ENCODE measurements at regions not wholly inside any gene's neighbourhood (a gene's known extent, or its start where the extent isn't known, plus 50 kb on each side); places are given as distances from the start of the nearest gene placed in this dataset.

DNA sequence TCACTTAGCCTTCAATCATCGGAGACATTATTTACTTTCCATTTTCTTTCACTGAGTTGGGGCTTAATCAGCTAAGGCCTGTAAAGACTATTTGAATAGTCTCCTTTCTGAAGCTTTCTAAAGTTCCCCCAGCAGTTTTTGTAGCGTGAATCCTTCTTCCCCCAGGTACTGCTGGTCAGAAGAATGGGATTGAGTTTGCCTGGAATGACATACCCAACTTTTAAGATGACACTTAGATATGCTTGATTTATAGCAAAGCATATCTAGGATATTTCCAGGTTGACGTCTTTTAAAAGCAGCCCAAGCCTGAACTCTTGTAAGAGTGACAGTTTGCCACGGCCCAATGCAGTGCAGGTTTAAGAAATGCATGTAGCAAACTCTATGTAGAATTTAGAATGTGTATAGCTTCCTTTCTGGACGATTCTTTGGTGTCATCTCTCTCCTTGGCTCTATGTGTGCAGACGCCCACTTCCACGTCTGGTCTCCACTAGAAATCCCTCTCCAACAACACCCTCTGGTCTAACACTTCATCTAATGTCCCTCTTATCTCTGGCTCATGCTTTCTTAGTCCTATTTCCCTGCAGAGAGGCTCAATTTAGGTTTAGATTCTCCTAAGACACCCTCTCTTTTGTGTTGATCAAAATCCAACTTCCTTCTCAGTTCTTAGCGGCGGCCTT lies 175.0 kb upstream of the CYRIA start:
- DNase-seq (ENCODE audit: insufficient read length, low spot score): no peak
- no peak for TF ChIP-seq POLR2AphosphoS5 (IDR thresholded peaks at IDR 0.05; ENCODE audit: low read depth, low read length)
- no peak for FAIRE-seq

GRCh38 chr2:16832910-16833309 lies 167.3 kb upstream of the CYRIA start:
- no peak for FAIRE-seq
- no peak for TF ChIP-seq POLR2AphosphoS5 (IDR thresholded peaks at IDR 0.05; ENCODE audit: low read depth, low read length)
- no peak for TF ChIP-seq TAF1 (IDR thresholded peaks at IDR 0.05; ENCODE audit: low read depth, low read length)
- no peak for TF ChIP-seq POLR2A (IDR thresholded peaks at IDR 0.05; ENCODE audit: low read depth, low read length)
- TF ChIP-seq SPI1 (IDR thresholded peaks at IDR 0.05; ENCODE audit: low read depth, low read length): no peak
- TF ChIP-seq POU2F2 (IDR thresholded peaks at IDR 0.05; ENCODE audit: low read depth, low read length): no peak
- TF ChIP-seq PAX5 (IDR thresholded peaks at IDR 0.05; ENCODE audit: insufficient read depth, low read length, severe bottlenecking): no peak
- DNase-seq (ENCODE audit: insufficient read length, low spot score): no peak

GRCh38 chr2:16828828-16829160 lies 163.2 kb upstream of the CYRIA start:
- FAIRE-seq: no peak
- DNase-seq (ENCODE audit: insufficient read length, low spot score): no peak

GRCh38 chr2:16828044-16828827 lies 162.6 kb upstream of the CYRIA start:
- TF ChIP-seq SPI1 (IDR thresholded peaks at IDR 0.05; ENCODE audit: low read depth, low read length) (no peak), POLR2A (IDR thresholded peaks at IDR 0.05; ENCODE audit: low read depth, low read length) (no peak), POU2F2 (IDR thresholded peaks at IDR 0.05; ENCODE audit: low read depth, low read length) (no peak), TAF1 (IDR thresholded peaks at IDR 0.05; ENCODE audit: low read depth, low read length) (no peak), PAX5 (IDR thresholded peaks at IDR 0.05; ENCODE audit: insufficient read depth, low read length, severe bottlenecking) (no peak)
- DNase-seq (ENCODE audit: insufficient read length, low spot score): no peak
- no peak for FAIRE-seq

More at GRCh38 chr2:16828828-16829160, 163.2 kb upstream of the CYRIA start:
- TF ChIP-seq POU2F2 (IDR thresholded peaks at IDR 0.05; ENCODE audit: low read depth, low read length) (no peak), PAX5 (IDR thresholded peaks at IDR 0.05; ENCODE audit: insufficient read depth, low read length, severe bottlenecking) (no peak), SPI1 (IDR thresholded peaks at IDR 0.05; ENCODE audit: low read depth, low read length) (no peak), POLR2A (IDR thresholded peaks at IDR 0.05; ENCODE audit: low read depth, low read length) (no peak), POLR2AphosphoS5 (IDR thresholded peaks at IDR 0.05; ENCODE audit: low read depth, low read length) (no peak)

- DNase-seq (ENCODE audit: insufficient read length, low spot score) (no peak), FAIRE-seq (no peak)
- TF ChIP-seq PAX5 (IDR thresholded peaks at IDR 0.05; ENCODE audit: insufficient read depth, low read length, severe bottlenecking) (no peak), TAF1 (IDR thresholded peaks at IDR 0.05; ENCODE audit: low read depth, low read length) (no peak), POLR2A (IDR thresholded peaks at IDR 0.05; ENCODE audit: low read depth, low read length) (no peak)
These were observed 158.8 kb upstream of the CYRIA start for GRCh38 chr2:16824472-16824871.

DNA sequence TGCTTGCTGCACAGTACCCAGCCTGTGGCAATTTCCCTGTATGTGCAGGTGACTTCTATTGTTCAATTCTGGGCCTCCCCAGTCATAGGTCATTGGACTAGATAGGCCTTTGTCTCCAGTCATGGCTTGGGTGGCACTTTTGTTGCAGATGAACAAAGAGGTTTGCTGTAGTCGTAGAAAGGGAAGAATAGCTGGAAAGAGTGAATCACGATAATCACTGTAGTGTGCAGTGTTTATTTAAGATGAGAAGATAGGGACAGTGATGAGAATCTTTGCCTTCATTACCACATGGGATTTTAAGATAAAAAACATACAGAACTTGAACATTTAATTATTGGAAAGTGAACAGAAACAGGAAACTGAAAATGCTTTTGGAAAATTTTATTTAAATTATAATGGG lies 156.1 kb upstream of the CYRIA start:
- no peak for TF ChIP-seq SPI1 (IDR thresholded peaks at IDR 0.05; ENCODE audit: low read depth, low read length)
- no peak for TF ChIP-seq POLR2A (IDR thresholded peaks at IDR 0.05; ENCODE audit: low read depth, low read length)
- TF ChIP-seq PAX5 (IDR thresholded peaks at IDR 0.05; ENCODE audit: insufficient read depth, low read length, severe bottlenecking): no peak
- no peak for TF ChIP-seq POU2F2 (IDR thresholded peaks at IDR 0.05; ENCODE audit: low read depth, low read length)
- TF ChIP-seq POLR2AphosphoS5 (IDR thresholded peaks at IDR 0.05; ENCODE audit: low read depth, low read length): no peak
- no peak for TF ChIP-seq TAF1 (IDR thresholded peaks at IDR 0.05; ENCODE audit: low read depth, low read length)
- no peak for FAIRE-seq
- no peak for DNase-seq (ENCODE audit: insufficient read length, low spot score)

- no peak for FAIRE-seq
- DNase-seq (ENCODE audit: insufficient read length, low spot score): no peak
- TF ChIP-seq POLR2A (IDR thresholded peaks at IDR 0.05; ENCODE audit: low read depth, low read length): no peak
- no peak for TF ChIP-seq PAX5 (IDR thresholded peaks at IDR 0.05; ENCODE audit: insufficient read depth, low read length, severe bottlenecking)
- no peak for TF ChIP-seq TAF1 (IDR thresholded peaks at IDR 0.05; ENCODE audit: low read depth, low read length)
- TF ChIP-seq POU2F2 (IDR thresholded peaks at IDR 0.05; ENCODE audit: low read depth, low read length): no peak
- no peak for TF ChIP-seq POLR2AphosphoS5 (IDR thresholded peaks at IDR 0.05; ENCODE audit: low read depth, low read length)
- no peak for TF ChIP-seq SPI1 (IDR thresholded peaks at IDR 0.05; ENCODE audit: low read depth, low read length)
These were observed 152.5 kb upstream of the CYRIA start for GRCh38 chr2:16818203-16818556.

- no peak for TF ChIP-seq POLR2AphosphoS5 (IDR thresholded peaks at IDR 0.05; ENCODE audit: low read depth, low read length)
- TF ChIP-seq POLR2A (IDR thresholded peaks at IDR 0.05; ENCODE audit: low read depth, low read length): no peak
- no peak for TF ChIP-seq POU2F2 (IDR thresholded peaks at IDR 0.05; ENCODE audit: low read depth, low read length)
- no peak for TF ChIP-seq PAX5 (IDR thresholded peaks at IDR 0.05; ENCODE audit: insufficient read depth, low read length, severe bottlenecking)
- TF ChIP-seq TAF1 (IDR thresholded peaks at IDR 0.05; ENCODE audit: low read depth, low read length): no peak
- no peak for TF ChIP-seq SPI1 (IDR thresholded peaks at IDR 0.05; ENCODE audit: low read depth, low read length)
- FAIRE-seq (no peak), DNase-seq (ENCODE audit: insufficient read length, low spot score) (no peak)
These were observed 151.9 kb upstream of the CYRIA start for GRCh38 chr2:16817305-16818202.

DNA sequence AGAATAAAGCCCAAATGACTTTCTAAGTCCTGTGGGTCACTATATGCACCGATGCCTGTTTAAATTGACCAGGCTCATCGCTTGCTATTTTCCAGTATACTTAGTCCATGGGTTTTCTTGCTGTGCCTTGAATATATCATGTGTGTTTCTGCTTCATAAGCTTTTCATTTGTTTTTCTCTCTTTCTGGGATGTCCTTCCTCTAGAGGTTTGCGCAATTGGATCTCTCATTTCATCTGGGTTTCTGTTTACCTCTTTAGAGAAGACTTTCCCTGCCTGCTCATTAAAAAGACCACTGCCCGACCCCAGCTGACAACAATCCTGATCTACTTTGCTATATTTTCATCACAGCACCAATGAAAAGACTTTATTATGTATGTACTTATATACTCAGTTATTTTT lies 150.9 kb upstream of the CYRIA start:
- FAIRE-seq (no peak), DNase-seq (ENCODE audit: insufficient read length, low spot score) (no peak)
- TF ChIP-seq PAX5 (IDR thresholded peaks at IDR 0.05; ENCODE audit: insufficient read depth, low read length, severe bottlenecking): no peak
- TF ChIP-seq POU2F2 (IDR thresholded peaks at IDR 0.05; ENCODE audit: low read depth, low read length): no peak
- TF ChIP-seq TAF1 (IDR thresholded peaks at IDR 0.05; ENCODE audit: low read depth, low read length): no peak
- no peak for TF ChIP-seq POLR2AphosphoS5 (IDR thresholded peaks at IDR 0.05; ENCODE audit: low read depth, low read length)
- TF ChIP-seq SPI1 (IDR thresholded peaks at IDR 0.05; ENCODE audit: low read depth, low read length): no peak
- no peak for TF ChIP-seq POLR2A (IDR thresholded peaks at IDR 0.05; ENCODE audit: low read depth, low read length)
